ENCODE measurements at regions not wholly inside any gene's neighbourhood (a gene's known extent, or its start where the extent isn't known, plus 50 kb on each side); places are given as distances from the start of the nearest gene placed in this dataset.

DNA sequence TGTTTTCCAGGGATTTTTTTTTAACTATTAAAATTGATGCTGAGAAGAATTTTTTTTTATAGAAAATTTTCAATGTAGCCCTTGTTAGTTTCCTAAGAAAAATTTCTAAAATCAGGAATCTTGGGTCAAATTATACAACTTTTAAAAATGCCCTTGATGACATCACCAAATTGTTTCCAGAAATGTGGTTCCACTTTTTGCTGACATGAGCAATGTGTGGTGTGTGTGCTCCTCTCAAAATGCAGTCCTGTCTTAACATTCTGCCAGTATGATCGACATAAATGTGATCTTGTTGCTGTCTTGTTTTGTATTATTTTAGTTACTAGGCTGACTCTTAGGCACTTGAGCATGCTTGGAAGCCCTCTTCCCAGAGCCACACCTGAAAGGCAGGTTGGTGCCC, 89.7 kb upstream of the ST6GAL2 start:
- TF ChIP-seq, protein P1, sequence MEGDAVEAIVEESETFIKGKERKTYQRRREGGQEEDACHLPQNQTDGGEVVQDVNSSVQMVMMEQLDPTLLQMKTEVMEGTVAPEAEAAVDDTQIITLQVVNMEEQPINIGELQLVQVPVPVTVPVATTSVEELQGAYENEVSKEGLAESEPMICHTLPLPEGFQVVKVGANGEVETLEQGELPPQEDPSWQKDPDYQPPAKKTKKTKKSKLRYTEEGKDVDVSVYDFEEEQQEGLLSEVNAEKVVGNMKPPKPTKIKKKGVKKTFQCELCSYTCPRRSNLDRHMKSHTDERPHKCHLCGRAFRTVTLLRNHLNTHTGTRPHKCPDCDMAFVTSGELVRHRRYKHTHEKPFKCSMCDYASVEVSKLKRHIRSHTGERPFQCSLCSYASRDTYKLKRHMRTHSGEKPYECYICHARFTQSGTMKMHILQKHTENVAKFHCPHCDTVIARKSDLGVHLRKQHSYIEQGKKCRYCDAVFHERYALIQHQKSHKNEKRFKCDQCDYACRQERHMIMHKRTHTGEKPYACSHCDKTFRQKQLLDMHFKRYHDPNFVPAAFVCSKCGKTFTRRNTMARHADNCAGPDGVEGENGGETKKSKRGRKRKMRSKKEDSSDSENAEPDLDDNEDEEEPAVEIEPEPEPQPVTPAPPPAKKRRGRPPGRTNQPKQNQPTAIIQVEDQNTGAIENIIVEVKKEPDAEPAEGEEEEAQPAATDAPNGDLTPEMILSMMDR (conservative IDR thresholded peaks at IDR 0.05; ENCODE audit: low read depth, low read length): no peak
- no peak for TF ChIP-seq EZH2 (IDR thresholded peaks at IDR 0.05; ENCODE audit: borderline replicate concordance, low read depth, low read length, poor library complexity, severe bottlenecking)

Measured in A673 (cell line).